ENCODE measurements at regions not wholly inside any gene's neighbourhood (a gene's known extent, or its start where the extent isn't known, plus 50 kb on each side); places are given as distances from the start of the nearest gene placed in this dataset.

DNA sequence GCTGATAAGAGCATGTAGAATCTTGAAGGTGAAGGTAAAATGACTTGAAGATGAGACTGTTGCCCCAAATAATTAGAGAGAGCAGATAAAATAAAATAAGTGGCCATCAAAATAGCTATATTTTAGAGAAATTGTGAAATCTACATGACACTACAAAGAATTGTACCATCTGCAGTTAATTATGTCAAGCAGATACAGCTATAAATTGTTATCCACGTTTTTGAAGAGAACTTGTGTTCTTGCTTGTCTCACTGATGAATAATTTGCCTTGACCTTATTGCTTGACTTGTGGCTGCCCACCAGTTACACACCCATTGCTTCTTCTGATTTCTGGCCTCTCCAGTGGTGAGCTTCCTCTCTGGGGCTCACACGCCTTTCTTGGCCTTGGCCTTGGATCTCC lies 75.8 kb upstream of the TNIP3 start:
- ATAC-seq (no peak), DNase-seq (ENCODE audit: low read depth in 1 of 2, low spot score in 1 of 2) (no peak), FAIRE-seq (no peak)
- 18% methylated on average over 2 of the region's 2 CpGs for WGBS (ENCODE audit: missing lambda C conversion rate)
- Histone ChIP-seq H3K4me2 (no peak overlapping the region), H3K9me3 (no peaks in the 10 kb centered on the region), H3K27ac (no peak overlapping the region), H3K4me1 (no peaks in the 10 kb centered on the region), H3K4me3 (no peak overlapping the region)
- CTCF ChIA-PET = no interaction called here
- POLR2A ChIA-PET = no interaction called here
- TF ChIP-seq RFX5 (IDR thresholded peaks at IDR 0.05) (no peak), CHD2 (IDR thresholded peaks at IDR 0.05; ENCODE audit: low read length, partially characterized antibody) (no peak), JUN (IDR thresholded peaks at IDR 0.05) (no peak), RAD21 (conservative IDR thresholded peaks at IDR 0.05 in 1 of 2, IDR thresholded peaks at IDR 0.05 in 1 of 2) (no peak), HOXB13 (CRISPR knock-in tag; IDR thresholded peaks at IDR 0.05; ENCODE audit: low read depth) (no peak), ZSCAN20 (CRISPR knock-in tag; IDR thresholded peaks at IDR 0.05) (no peak), POLR2A (IDR thresholded peaks at IDR 0.05; ENCODE audit: low read length) (no peak), CBX8 (IDR thresholded peaks at IDR 0.05) (no peak)
- TF ChIP-seq, protein P1, sequence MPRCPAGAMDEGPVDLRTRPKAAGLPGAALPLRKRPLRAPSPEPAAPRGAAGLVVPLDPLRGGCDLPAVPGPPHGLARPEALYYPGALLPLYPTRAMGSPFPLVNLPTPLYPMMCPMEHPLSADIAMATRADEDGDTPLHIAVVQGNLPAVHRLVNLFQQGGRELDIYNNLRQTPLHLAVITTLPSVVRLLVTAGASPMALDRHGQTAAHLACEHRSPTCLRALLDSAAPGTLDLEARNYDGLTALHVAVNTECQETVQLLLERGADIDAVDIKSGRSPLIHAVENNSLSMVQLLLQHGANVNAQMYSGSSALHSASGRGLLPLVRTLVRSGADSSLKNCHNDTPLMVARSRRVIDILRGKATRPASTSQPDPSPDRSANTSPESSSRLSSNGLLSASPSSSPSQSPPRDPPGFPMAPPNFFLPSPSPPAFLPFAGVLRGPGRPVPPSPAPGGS (IDR thresholded peaks at IDR 0.05) = no peak

DNA sequence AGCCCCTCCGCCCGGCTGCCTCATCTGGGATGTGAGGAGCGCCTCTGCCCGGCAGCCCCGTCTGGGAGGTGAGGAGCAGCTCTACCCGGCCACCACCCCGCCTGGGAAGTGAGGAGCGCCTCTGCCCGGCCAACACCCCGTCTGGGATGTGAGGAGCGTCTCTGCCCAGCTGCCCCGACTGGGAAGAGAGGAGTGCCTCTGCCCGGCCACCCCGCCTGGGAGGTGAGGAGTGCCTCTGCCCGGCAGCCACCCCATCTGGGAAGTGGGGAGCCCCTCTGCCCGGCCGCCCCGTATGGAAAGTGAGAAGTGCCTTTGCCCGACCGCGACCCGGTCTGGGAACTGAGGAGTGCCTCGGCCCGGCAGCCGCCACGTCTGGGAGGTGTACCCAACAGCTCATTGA lies 74.3 kb upstream of the TNIP3 start:
- FAIRE-seq = no peak
- ChIA-PET POLR2A (no interaction called here), CTCF (no interaction called here)
- TF ChIP-seq SMC3 (IDR thresholded peaks at IDR 0.05) (no peak), HOXB13 (CRISPR knock-in tag; IDR thresholded peaks at IDR 0.05; ENCODE audit: low read depth) (no peak), RNF2 (IDR thresholded peaks at IDR 0.05; ENCODE audit: borderline replicate concordance, low read depth) (no peak)
- no peaks in the 10 kb centered on the region for H3K9me3 ChIP-seq
- no peak overlapping the region for H3K27ac ChIP-seq
- DNase-seq (ENCODE audit: low read depth in 1 of 2, low spot score in 1 of 2) = no peak
- 62% methylated on average over 21 of the region's 26 CpGs for WGBS (ENCODE audit: missing lambda C conversion rate)
- H3K4me3 ChIP-seq = no peak overlapping the region
- H3K4me2 ChIP-seq = no peak overlapping the region
- ATAC-seq = no peak
- H3K4me1 ChIP-seq = no peaks in the 10 kb centered on the region

DNA sequence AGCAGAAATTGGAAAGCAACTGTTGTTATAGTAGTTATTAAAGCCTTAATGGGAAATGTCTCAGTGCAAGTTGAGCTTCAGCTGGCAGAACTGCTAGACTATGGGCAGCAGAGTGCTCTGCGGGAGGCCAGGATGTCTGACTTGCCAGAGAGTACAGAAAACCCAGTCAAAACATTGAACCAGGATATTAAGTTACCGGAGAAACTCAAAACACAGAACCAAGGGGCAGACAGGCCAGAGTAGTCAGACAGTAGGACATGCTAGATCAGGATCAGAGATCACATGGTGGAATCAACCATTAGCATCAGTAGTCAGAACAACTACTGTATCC lies 72.9 kb upstream of the TNIP3 start:
- Histone ChIP-seq H3K27ac (no peak overlapping the region), H3K4me2 (no peak overlapping the region), H3K4me1 (no peaks in the 10 kb centered on the region), H3K4me3 (no peak overlapping the region), H3K9me3 (no peaks in the 10 kb centered on the region)
- WGBS (ENCODE audit: missing lambda C conversion rate) = 55% methylated on average over 2 of the region's 2 CpGs
- DNase-seq (ENCODE audit: low read depth in 1 of 2, low spot score in 1 of 2) (no peak), ATAC-seq (no peak), FAIRE-seq (no peak)
- POLR2A ChIA-PET = no interaction called here
- TF ChIP-seq MYC (IDR thresholded peaks at IDR 0.05; ENCODE audit: borderline replicate concordance, low read length) (no peak), MAZ (IDR thresholded peaks at IDR 0.05; ENCODE audit: borderline replicate concordance, low read depth, low read length) (no peak), BHLHE40 (IDR thresholded peaks at IDR 0.05; ENCODE audit: low read depth, low read length) (no peak), ZSCAN20 (CRISPR knock-in tag; IDR thresholded peaks at IDR 0.05) (no peak), FOSB (CRISPR knock-in tag; IDR thresholded peaks at IDR 0.05) (no peak), HDAC2 (IDR thresholded peaks at IDR 0.05) (no peak), ZC3H11A (IDR thresholded peaks at IDR 0.05) (no peak), CHD4 (IDR thresholded peaks at IDR 0.05; ENCODE audit: borderline replicate concordance) (no peak), KDM1A (IDR thresholded peaks at IDR 0.05; ENCODE audit: low read depth) (no peak), HOXA7 (CRISPR knock-in tag; IDR thresholded peaks at IDR 0.05) (no peak), HOXB5 (CRISPR knock-in tag; IDR thresholded peaks at IDR 0.05) (no peak), SREBF2 (IDR thresholded peaks at IDR 0.05) (no peak), HEYL (CRISPR knock-in tag; IDR thresholded peaks at IDR 0.05) (no peak)
- TF ChIP-seq, protein P2, sequence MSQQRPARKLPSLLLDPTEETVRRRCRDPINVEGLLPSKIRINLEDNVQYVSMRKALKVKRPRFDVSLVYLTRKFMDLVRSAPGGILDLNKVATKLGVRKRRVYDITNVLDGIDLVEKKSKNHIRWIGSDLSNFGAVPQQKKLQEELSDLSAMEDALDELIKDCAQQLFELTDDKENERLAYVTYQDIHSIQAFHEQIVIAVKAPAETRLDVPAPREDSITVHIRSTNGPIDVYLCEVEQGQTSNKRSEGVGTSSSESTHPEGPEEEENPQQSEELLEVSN (IDR thresholded peaks at IDR 0.05; ENCODE audit: borderline replicate concordance, low read depth) = no peak
- TF ChIP-seq, protein P3, sequence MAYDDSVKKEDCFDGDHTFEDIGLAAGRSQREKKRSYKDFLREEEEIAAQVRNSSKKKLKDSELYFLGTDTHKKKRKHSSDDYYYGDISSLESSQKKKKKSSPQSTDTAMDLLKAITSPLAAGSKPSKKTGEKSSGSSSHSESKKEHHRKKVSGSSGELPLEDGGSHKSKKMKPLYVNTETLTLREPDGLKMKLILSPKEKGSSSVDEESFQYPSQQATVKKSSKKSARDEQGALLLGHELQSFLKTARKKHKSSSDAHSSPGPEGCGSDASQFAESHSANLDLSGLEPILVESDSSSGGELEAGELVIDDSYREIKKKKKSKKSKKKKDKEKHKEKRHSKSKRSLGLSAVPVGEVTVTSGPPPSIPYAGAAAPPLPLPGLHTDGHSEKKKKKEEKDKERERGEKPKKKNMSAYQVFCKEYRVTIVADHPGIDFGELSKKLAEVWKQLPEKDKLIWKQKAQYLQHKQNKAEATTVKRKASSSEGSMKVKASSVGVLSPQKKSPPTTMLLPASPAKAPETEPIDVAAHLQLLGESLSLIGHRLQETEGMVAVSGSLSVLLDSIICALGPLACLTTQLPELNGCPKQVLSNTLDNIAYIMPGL (CRISPR knock-in tag; IDR thresholded peaks at IDR 0.05; ENCODE audit: borderline replicate concordance) = no peak
- CTCF ChIA-PET = no interaction called here

All from A549 (cell line).